Activated T-helper 1 cell treated with anti-CD3 and anti-CD28 coated beads, Interleukin-2, amount 50 U/mL, for 16 hours (primary cell): ENCODE measurements at regions not wholly inside any gene's neighbourhood (a gene's known extent, or its start where the extent isn't known, plus 50 kb on each side); places are given as distances from the start of the nearest gene placed in this dataset.

Experiments
- DNase-seq, 2 donors: peaks; one replicate each; pipeline ENCODE4 v3.0.0-alpha.2; 2020; ENCODE audit warnings: low read depth in 1 of 2, low spot score in 1 of 2

DNA sequence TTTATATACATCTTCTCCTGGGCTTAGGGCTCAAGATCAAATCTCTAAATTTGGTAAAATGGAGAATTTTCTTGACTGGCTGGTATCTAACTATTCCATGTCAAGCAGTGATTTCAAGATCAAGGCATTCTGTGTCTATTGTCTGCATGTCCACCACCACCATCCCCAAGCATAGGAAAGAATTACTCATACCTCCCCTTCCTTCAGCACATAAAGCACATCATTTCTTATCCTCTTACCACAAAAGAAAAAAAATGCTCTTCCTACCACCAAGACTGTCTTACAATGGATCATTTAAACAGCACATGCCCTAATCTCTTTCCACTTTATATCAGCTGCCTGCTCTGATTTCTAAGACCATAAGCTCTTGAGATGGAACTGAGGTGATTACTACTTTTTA is 470.5 kb upstream of the THBS1 start:
- no peak for DNase-seq

GRCh38 chr15:39110746-39111145 is 470.1 kb upstream of the THBS1 start:
- DNase-seq, result no peak

GRCh38 chr15:39113741-39114140 is 467.1 kb upstream of the THBS1 start:
- DNase-seq, result no peak

GRCh38 chr15:39114690-39115378 is 466.0 kb upstream of the THBS1 start:
- DNase-seq, result no peak

GRCh38 chr15:39115379-39116057 is 465.4 kb upstream of the THBS1 start:
- DNase-seq, result no peak

- no peak for DNase-seq
Observed at GRCh38 chr15:39118510-39118909, 462.4 kb upstream of the THBS1 start.

GRCh38 chr15:39124155-39124552 is 456.7 kb upstream of the THBS1 start:
- DNase-seq, result no peak

DNA sequence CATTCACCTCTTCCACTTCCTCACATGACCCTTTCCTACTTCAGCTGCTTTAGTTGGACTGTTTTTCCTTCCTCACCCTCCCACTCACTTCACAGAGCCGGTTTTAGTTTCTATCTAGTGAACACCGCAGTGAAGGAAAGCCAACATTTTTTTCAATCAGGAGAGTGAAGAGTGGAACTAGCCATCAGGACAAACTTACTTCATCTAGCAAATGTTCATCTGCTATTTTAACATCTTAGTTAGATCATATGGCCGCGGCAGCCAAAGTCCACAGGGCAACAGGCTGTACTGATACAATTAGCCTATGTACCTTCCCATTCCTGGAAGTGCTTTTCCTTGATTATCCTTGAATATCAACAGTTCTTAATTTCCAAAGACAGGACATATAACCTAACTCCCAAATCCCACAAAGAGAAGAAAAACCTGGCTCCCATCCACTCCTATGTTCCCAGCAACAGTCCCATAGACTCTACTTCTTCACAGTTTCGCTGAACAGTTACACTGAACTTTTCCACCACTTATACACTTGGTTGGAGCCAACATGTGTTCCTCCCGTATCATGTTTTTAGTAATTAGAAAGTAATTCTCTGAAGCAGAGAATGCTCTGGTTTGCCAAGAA is 456.2 kb upstream of the THBS1 start:
- no peak for DNase-seq

DNA sequence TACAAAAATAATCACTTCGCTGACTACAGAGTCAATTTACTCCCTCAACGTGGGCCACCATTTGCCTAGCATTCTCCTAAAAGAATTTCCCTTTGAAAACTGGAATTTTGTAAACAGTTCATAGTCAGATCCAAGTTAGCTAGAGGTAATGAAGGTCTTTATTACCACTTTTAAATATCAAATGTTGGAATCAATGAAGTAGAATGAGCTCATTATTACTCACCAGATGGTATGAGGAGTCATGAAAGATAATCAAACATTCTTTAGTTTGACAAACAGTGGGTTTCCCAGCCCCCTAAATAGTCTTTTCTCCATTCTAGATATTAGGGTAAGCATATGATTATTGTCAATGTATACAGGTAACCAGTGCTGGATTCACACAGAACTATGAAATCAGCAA is 455.7 kb upstream of the THBS1 start:
- DNase-seq, result no peak

DNA sequence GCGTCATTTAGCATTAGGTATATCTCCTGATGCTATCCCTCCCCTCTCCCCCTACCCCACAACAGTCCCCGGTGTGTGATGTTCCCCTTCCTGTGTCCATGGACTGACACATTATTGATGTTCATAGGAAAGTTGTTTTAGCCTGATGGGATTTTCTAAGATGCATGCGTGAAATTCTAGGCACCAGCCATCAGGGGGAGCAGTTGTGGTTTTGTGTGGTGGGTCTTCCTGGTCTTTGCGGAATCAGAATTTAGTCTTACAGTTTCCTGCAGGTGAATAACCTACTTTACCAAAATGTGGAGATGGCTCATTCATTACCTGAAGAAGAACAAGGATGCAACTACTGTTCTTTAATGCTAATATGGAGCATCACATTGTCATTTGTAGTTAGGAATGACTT is 455.0 kb upstream of the THBS1 start:
- DNase-seq, result no peak

DNA sequence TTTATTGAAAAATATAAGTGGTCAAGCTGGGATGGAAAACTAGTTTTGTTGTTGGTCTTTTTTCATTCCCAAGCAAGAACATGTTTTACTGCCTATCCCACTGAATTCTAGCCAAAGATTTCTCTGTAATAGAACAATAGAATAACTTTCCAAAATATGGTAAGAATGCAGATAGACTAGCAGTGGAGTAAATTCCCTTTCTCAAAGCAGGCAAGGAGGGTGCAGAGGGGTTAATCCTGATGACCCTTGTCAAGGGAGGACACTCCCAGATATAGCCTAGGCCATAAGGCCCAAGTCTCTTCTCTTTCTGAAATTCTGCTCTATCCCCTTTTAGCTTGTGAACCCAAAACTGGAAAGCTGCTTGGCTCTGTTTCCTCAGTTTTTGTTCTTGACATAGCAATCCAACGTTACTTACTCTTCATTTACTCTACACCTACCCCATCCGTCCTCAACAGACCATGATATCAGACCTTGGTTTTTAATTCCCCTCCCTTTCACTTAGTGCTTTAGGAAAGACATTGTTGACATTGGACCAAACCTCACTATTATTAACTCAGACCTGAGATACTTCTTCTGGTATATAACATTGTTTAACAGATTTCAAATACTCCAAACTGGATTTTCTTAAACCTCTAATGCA is 453.6 kb upstream of the THBS1 start:
- DNase-seq, result no peak

DNA sequence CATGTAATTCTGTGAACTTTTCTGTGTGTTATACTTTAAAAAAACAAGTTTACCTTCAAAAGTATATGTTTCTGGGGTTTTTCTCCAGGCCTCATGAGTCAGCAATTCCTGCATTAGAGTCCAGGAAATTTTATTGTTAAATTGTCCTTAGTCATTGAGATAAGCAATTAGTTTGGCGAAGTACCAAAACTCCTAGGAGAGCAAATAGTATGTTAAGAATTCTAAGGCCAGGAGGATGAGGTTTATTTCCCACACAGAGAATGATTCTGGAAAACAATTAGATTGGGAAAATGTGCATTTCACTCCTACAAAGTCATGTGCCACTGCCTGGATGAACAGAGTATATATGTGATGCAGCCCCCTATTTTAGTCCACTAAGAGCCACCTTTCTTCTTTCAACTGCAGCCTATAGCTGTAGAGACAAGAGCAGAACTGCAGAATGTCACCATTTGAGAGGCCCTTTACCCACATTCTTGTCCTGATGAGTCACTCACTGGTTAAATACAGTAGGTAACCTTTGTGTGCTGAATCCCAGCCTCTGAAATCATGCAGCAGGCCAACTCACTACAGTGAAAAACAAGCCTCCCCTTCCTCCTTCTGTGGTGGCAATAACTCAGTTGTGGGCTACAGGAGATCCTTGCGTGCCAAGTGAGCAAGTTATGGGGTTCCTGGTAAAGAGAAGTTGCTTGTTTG is 452.8 kb upstream of the THBS1 start:
- DNase-seq, result no peak

DNA sequence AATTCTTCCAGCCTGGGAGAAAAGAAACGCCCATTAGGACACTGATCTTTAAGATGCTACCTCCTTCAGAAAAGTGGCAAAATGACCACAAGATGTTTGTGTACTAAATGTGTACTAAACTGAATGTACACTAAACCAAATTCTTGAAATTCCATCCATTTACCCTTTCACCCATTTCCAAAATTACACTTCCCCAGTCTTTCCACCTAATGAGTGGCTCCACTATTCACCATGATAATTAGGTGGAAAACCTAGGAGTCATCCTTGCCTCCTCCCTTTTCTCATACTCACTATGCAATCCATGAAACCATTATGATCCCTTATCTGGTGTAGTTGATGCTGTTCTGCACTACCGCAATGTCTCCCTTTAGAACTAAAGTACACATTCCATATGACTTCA is 452.1 kb upstream of the THBS1 start:
- DNase-seq, result no peak

DNA sequence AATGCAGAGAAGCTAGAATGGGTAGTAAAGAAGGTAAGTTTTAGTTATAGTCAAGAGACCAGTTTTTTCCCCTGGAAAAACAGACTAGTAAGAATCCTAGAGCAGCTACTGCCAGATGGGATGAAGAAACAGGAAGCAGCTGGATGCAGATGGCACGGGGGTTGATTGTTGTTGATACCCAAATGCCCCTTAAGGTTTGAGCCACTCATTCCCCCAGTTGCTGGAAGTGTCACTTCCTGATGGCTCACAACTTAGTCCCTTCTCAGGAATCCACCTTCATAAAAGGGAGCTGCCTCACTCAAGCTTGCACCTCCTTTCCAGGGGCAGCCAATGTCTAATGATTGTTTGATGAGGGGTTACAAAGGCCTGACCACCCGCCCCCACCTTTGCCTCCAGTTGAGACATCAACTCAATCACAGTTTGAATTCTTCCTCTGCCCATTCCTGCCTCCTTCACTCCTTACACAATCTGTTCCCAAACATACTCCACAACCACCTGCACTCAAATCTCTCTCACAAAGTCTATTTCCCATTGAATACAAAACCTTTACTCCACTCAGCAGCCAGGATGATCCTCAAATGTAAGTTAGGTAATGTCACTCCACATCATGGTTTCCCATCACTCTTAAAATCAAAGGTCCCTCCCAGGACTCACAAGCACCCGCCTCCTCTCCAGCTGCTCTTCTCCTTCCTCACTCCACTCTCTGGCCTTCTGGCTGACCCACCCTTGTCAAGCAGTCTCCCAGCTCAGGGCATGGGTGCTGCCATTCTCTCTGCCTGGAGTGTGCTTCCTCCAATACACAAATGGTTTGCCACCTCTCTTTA is 450.1 kb upstream of the THBS1 start:
- DNase-seq, result no peak

DNA sequence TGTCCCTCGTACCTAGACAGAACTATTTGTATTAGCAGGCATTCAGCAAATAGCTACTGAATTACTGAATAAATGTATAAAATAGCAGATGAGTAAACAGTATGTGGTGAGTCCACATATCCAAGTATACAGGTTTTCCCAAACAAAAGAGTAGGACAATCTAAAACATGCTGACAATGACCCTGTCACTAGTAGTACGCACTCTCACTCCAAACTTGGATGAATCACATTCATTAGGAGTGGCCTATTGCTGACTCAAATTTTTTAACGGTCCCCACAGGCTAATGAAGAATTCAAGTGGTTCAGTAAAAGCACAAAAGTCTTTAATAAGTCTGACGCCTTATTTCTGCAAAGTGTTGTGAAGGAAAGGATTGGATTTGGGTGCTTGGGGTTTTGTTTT is 449.3 kb upstream of the THBS1 start:
- no peak for DNase-seq

- DNase-seq, result no peak
Observed at GRCh38 chr15:39132070-39132469, 448.8 kb upstream of the THBS1 start.

DNA sequence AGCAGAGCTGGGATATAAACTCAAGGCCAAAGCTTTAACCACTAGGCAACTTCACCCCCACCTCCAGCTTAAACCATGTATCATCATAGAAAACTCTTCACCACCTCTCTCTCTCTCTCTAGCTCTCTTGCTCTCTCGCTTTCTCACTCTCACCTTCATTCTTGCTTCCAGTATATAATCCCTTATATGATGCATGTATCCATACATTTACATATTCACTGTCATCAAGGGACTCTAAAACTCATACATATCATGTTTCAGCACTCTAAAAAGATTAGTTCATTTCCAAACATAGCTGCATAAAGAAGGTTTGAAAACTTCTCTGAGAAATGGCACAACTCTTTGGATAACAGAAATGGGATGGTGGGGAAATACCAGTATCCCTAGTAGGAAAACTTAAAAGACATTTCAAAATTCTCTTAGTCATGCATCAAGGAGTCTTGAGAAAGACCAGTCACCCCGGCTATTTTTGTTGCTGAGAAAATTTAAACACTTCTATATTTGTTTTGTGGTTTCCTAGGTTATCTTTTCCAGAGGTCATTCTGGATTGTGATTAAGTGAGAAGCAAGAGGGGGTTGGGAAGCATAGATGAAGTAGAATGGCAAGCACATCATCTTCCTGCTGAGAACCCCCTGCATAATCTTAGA is 447.8 kb upstream of the THBS1 start:
- no peak for DNase-seq

GRCh38 chr15:39134282-39134681 is 446.6 kb upstream of the THBS1 start:
- no peak for DNase-seq

GRCh38 chr15:39135989-39136388 is 444.9 kb upstream of the THBS1 start:
- no peak for DNase-seq

DNA sequence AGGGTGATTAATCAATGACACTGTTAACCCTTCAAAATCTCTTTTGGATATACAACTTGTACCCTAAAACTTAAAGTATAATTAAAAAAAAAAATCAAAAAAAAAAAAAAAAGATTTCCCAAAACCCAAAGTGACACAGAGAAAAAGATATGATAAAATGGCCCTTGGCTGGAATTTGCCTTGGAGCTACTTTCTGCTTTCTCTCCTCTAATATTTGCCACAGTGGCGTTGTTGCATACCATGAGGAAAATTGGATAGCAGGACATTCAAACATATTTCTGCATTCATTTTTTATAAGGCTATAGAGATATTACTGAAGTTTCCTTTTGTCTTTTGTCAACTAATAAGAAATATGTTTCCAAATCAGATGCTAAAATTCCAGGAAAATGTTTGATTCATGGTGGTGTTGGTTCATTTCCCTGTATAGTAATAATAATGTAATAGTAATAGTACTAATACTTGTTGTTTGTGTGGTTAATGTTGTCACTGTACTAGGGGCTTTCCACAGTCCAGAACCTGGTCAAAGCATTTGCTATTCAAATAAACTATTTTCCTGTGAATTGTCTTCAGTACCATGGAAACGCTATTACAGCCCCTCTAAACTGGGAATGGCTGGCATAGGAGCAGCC is 441.3 kb upstream of the THBS1 start:
- no peak for DNase-seq
